K562 (cell line): ENCODE measurements at regions not wholly inside any gene's neighbourhood (a gene's known extent, or its start where the extent isn't known, plus 50 kb on each side); places are given as distances from the start of the nearest gene placed in this dataset.

ENCODE experiments used
- ATAC-seq: fragments of 200-7000 bp; cut with Tn5 transposase; 3 replicates; pipeline ENCODE4 v1.9.1; 2020; ENCODE audit warnings: moderate library complexity
- BruUV-seq: library from RNA; stranded (reverse); fragments of 400-500 nt; replicated peaks from 2 replicates; lab custom pipeline; 2021; lab: Mats Ljungman, UMichigan
- CTCF ChIA-PET: fragments of 300-600 bp; formaldehyde crosslinking; extraction: SDS; loops from one replicate; lab custom pipeline; 2021; ENCODE audit warnings: low intra/inter-chr PET ratio; lab: Yijun Ruan, JAX
- POLR2A ChIA-PET: fragments of 300-600, 350-650 bp; sonication (Branson Sonifier 250); formaldehyde crosslinking; extraction: SDS; loops from one replicate; lab custom pipeline; 2021; ENCODE audit warnings: antibody characterized with exemption, inconsistent platforms; lab: Yijun Ruan, JAX
- DNase-seq, 4 experiments: peaks; one replicate each; pipeline versions ENCODE4 v3.0.0 to v3.0.0-alpha.2; 2011 to 2018; ENCODE audit warnings: low spot score in 3 of 4, mixed read lengths in 3 of 4; ENCODE audit errors: extremely low read depth in 1 of 4
- FAIRE-seq: peaks from 2 replicates; lab custom pipeline; 2011; peaks lifted over from hg19 to GRCh38; lab: Jason Lieb, UNC
- H2AFZ ChIP-seq: 2 replicates; pipeline ENCODE4 v1.6.0; 2011; ENCODE audit warnings: low read depth, low read length, control low read depth, inconsistent platforms
- H3K27ac ChIP-seq: fragments of 200-600 bp; 3 replicates; pipeline ENCODE4 v1.8.0; 2011; ENCODE audit warnings: low read depth, mild to moderate bottlenecking, control low read depth, inconsistent platforms, low read length, moderate library complexity, mixed read lengths; ENCODE audit errors: extremely low read depth
- H3K27me3 ChIP-seq, 2 experiments: fragments of 300-600 bp in 1 of 2; 2 replicates in 1 of 2; 3 replicates in 1 of 2; pipeline versions ENCODE4 v1.6.0 to v1.8.0; 2011; ENCODE audit warnings: inconsistent platforms in 2 of 2, low read length in 2 of 2, mild to moderate bottlenecking in 1 of 2, mixed read lengths in 1 of 2, moderate library complexity in 1 of 2; ENCODE audit not compliant: control insufficient read depth in 2 of 2, insufficient read depth in 2 of 2
- H3K36me3 ChIP-seq: fragments of 300-600 bp; 3 replicates; pipeline ENCODE4 v1.8.0; 2011; ENCODE audit warnings: mild to moderate bottlenecking, low read length, inconsistent platforms; ENCODE audit not compliant: control insufficient read depth, insufficient read depth
- H3K4me1 ChIP-seq, 2 experiments: fragments of 200-600 bp in 1 of 2; replicated peaks in 1 of 2; 2 replicates in 1 of 2; 3 replicates in 1 of 2; pipeline versions ENCODE4 v1.5.1 to v1.8.0; 2011; ENCODE audit warnings: inconsistent platforms in 2 of 2, low read length in 2 of 2, mild to moderate bottlenecking in 1 of 2, mixed read lengths in 1 of 2, moderate library complexity in 1 of 2; ENCODE audit not compliant: control insufficient read depth in 2 of 2, insufficient read depth in 2 of 2
- H3K4me2 ChIP-seq: 2 replicates; pipeline ENCODE4 v1.6.1; 2011; ENCODE audit warnings: low read length, control low read depth, inconsistent platforms, mixed read lengths; ENCODE audit not compliant: insufficient read depth
- H3K4me3 ChIP-seq: fragments of 200-600 bp; sonication (generic), shearing (Covaris generic); 2 replicates; pipeline ENCODE4 v1.5.1; 2016; ENCODE audit warnings: control low read depth, inconsistent platforms
- H3K79me2 ChIP-seq: fragments of 200-600 bp; 3 replicates; pipeline ENCODE4 v1.8.0; 2011; ENCODE audit warnings: low read length, inconsistent platforms; ENCODE audit not compliant: control insufficient read depth, insufficient read depth
- H3K9ac ChIP-seq, 2 experiments: 2 replicates each; pipeline versions ENCODE4 v1.6.0 to v1.6.1; 2011; ENCODE audit warnings: low read depth in 2 of 2, low read length in 2 of 2, control low read depth in 1 of 2, inconsistent platforms in 1 of 2, mild to moderate bottlenecking in 1 of 2, mixed read lengths in 1 of 2; ENCODE audit not compliant: insufficient read depth in 1 of 2
- H3K9me1 ChIP-seq: one replicate; pipeline ENCODE4 v1.6.0; 2011; ENCODE audit warnings: inconsistent platforms, mild to moderate bottlenecking, low read length, moderate library complexity; ENCODE audit not compliant: control insufficient read depth, insufficient read depth
- H3K9me3 ChIP-seq: replicated peaks from 2 replicates; pipeline ENCODE4 v1.5.1; 2011; ENCODE audit warnings: low read depth, low read length, inconsistent platforms; ENCODE audit not compliant: control insufficient read depth, insufficient read depth
- H4K20me1 ChIP-seq: replicated peaks from 2 replicates; pipeline ENCODE4 v1.6.1; 2011; ENCODE audit warnings: low read length, inconsistent platforms, mixed read lengths; ENCODE audit not compliant: control insufficient read depth, insufficient read depth
- ADNP ChIP-seq: fragments of 200-800 bp; sonication (Bioruptor generic); IDR thresholded peaks from 2 replicates; pipeline ENCODE4 v1.6.1; 2016; ENCODE audit warnings: missing genetic modification characterization, missing compliant biosample characterization
- CBFB ChIP-seq: sonication (generic); formaldehyde crosslinking; IDR thresholded peaks from 2 replicates; pipeline ENCODE4 v1.4.0; 2020; ENCODE audit warnings: mild to moderate bottlenecking, missing genetic modification reagents
- CEBPB ChIP-seq: fragments of 450-650 bp; IDR thresholded peaks from 2 replicates; pipeline ENCODE4 v1.6.1; 2016; ENCODE audit warnings: missing genetic modification characterization, missing compliant biosample characterization
- CEBPG ChIP-seq, 3 experiments: fragments of 200-800 bp in 1 of 3; sonication (Bioruptor generic) in 1 of 3; sonication (generic) in 1 of 3; formaldehyde crosslinking in 1 of 3; IDR thresholded peaks in 2 of 3; conservative IDR thresholded peaks in 1 of 3; 2 replicates each; pipeline versions ENCODE4 v1.6.1 to v1.8.0; 2016 to 2022; ENCODE audit warnings: missing compliant biosample characterization in 2 of 3, missing genetic modification characterization in 2 of 3, mild to moderate bottlenecking in 1 of 3, missing genetic modification reagents in 1 of 3
- GABPA ChIP-seq: fragments of 200-800 bp; sonication (Bioruptor generic); conservative IDR thresholded peaks from 2 replicates; pipeline ENCODE4 v1.6.1; 2016; ENCODE audit warnings: low read depth, missing genetic modification characterization, missing compliant biosample characterization
- KLF6 ChIP-seq: fragments of 250-450 bp; sonication (Bioruptor Pico); IDR thresholded peaks from 2 replicates; pipeline ENCODE4 v1.4.0; 2020; ENCODE audit warnings: mild to moderate bottlenecking, moderate library complexity, borderline replicate concordance
- ZKSCAN3 ChIP-seq: fragments of 250-450 bp; sonication (Bioruptor Pico); IDR thresholded peaks from 2 replicates; pipeline ENCODE4 v1.4.0; 2020
- ZNF121 ChIP-seq: sonication (generic); formaldehyde crosslinking; conservative IDR thresholded peaks from 2 replicates; pipeline ENCODE4 v1.8.0; 2022; ENCODE audit warnings: missing genetic modification reagents
- ZNF124 ChIP-seq: sonication (generic); formaldehyde crosslinking; IDR thresholded peaks from 2 replicates; pipeline ENCODE4 v1.8.1; 2022; ENCODE audit warnings: missing genetic modification reagents
- ZNF79 ChIP-seq: fragments of 250-450 bp; sonication (Bioruptor Pico); IDR thresholded peaks from 2 replicates; pipeline ENCODE4 v1.4.0; 2020; ENCODE audit warnings: low read depth, mild to moderate bottlenecking, moderate library complexity
- WGBS: fragments of 100-300 bp; shearing (Covaris generic); methylation state at CpG from one replicate; pipeline ENCODE4 v1.1.6; 2016; ENCODE audit warnings: low coverage, mixed read lengths; ENCODE audit not compliant: insufficient coverage; ENCODE audit errors: missing lambda C conversion rate; 5-methylcytosine and 5-hydroxymethylcytosine counted together
- in situ Hi-C: fragments of 300-500 bp; cut with MboI; formaldehyde crosslinking; loops from 4 replicates; pipeline ENCODE4 v1.15.0; 2018; ENCODE audit warnings: inconsistent platforms, mixed read lengths
- intact Hi-C: fragments of 100-400 bp; cut with micrococcal nuclease; formaldehyde crosslinking; loops from 2 replicates; pipeline ENCODE4 v1.14.2; 2022

DNA sequence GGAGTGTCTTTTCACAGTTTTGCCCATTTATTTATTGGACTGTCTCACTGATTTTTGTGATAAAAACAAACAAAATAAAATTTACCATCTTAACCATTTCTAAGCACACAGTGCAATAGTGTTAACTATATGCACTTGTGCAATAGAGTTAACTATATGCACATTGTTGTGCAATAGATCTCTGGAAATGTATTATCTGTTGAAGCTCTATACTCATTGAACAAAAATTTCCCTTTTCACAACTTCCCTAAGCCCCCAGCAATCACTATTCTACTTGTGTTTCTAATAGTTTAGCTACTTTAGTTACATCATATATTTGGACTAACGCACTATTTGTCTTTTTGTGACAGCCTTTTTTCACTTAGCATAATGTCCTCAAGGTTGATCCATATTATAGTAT is 59.7 kb upstream of the BEX4 start:
- Histone ChIP-seq H4K20me1 (no peaks in the 10 kb centered on the region), H3K9me3 (no peaks in the 10 kb centered on the region), H3K9ac (no peak overlapping the region), H3K4me1 (peaks cover 0 to 6% of the 10 kb centered on the region in 2 experiments; a peak in 3 of 5 replicates), H3K27me3 (no peaks in the 10 kb centered on the region), H3K4me3 (no peak overlapping the region), H3K79me2 (no peaks in the 10 kb centered on the region), H3K36me3 (no peaks in the 10 kb centered on the region), H3K9me1 (no peaks in the 10 kb centered on the region), H3K27ac (no peak overlapping the region), H3K4me2 (no peak overlapping the region)
- intact Hi-C loops (loop anchor here (5.0 kb wide), 1 partner anchor 53 kb away; no protein-coding TSS in a partner anchor), in situ Hi-C loops (no loop called here)
- no peak for FAIRE-seq
- WGBS, result 36% methylated on average over 1 of the region's 1 CpG
- ChIA-PET CTCF (no interaction called here), POLR2A (no interaction called here)
- no peak for ATAC-seq
- TF ChIP-seq CBFB (CRISPR knock-in tag) (no peak), ZNF79 (no peak), CEBPG (CRISPR knock-in tag; IDR thresholded peaks at IDR 0.05) (no peak), CEBPG (tag; conservative IDR thresholded peaks at IDR 0.05 in 1 of 2, IDR thresholded peaks at IDR 0.05 in 1 of 2) (peak; percentile 30 to 71; a peak in 2 of 4 replicates), ZKSCAN3 (CRISPR knock-in tag) (no peak), KLF6 (CRISPR knock-in tag) (no peak), ADNP (tag) (no peak), ZNF121 (CRISPR knock-in tag) (no peak), CEBPB (tag) (peak; percentile 74), GABPA (tag) (no peak), ZNF124 (CRISPR knock-in tag) (no peak)
- TF ChIP-seq, all 486 proteins: peak for 2
- no TSS peak for BruUV-seq
- H2AFZ ChIP-seq, result no peak overlapping the region
- no peak for DNase-seq
